ENCODE measurements at regions not wholly inside any gene's neighbourhood (a gene's known extent, or its start where the extent isn't known, plus 50 kb on each side); places are given as distances from the start of the nearest gene placed in this dataset.

GRCh38 chr2:2492800-2493199, 161.7 kb upstream of the MYT1L start:
- no peak for TF ChIP-seq CTCF (IDR thresholded peaks at IDR 0.05 in 2 of 3, conservative IDR thresholded peaks at IDR 0.05 in 1 of 3; ENCODE audit: control insufficient read depth in 2 of 3, extremely low read depth in 1 of 3, insufficient read depth in 1 of 3, low read depth in 3 of 3, low read length in 3 of 3)
- no peak for TF ChIP-seq SMAD1 (IDR thresholded peaks at IDR 0.05; ENCODE audit: low read depth, partially characterized antibody)
- no peak for TF ChIP-seq POLR2AphosphoS5 (IDR thresholded peaks at IDR 0.05; ENCODE audit: low read length)
- TF ChIP-seq CHD2 (IDR thresholded peaks at IDR 0.05; ENCODE audit: borderline replicate concordance, low read depth, low read length): no peak
- no peak for TF ChIP-seq TCF3 (IDR thresholded peaks at IDR 0.05; ENCODE audit: borderline replicate concordance, insufficient read depth, low read depth, low read length)
- no peak for TF ChIP-seq POLR2A (IDR thresholded peaks at IDR 0.05; ENCODE audit: low read depth, low read length)
- no peak for TF ChIP-seq ZNF274 (IDR thresholded peaks at IDR 0.05; ENCODE audit: insufficient read depth, insufficient read length)
- no peak for TF ChIP-seq KLF5 (IDR thresholded peaks at IDR 0.05; ENCODE audit: partially characterized antibody)
- TF ChIP-seq EZH2 (IDR thresholded peaks at IDR 0.05; ENCODE audit: borderline replicate concordance, control insufficient read depth, low read depth, low read length): no peak
- no peak for TF ChIP-seq TARDBP (IDR thresholded peaks at IDR 0.05; ENCODE audit: borderline replicate concordance)
- TF ChIP-seq EP300 (IDR thresholded peaks at IDR 0.05; ENCODE audit: borderline replicate concordance in 1 of 2, control insufficient read depth in 1 of 2, low read depth in 2 of 2, low read length in 2 of 2): no peak
- no peak for TF ChIP-seq DPF2 (IDR thresholded peaks at IDR 0.05)
- no peak for TF ChIP-seq RELA (IDR thresholded peaks at IDR 0.05; ENCODE audit: borderline replicate concordance, partially characterized antibody)

Data from GM12878 (cell line).